H9 (cell line): ENCODE measurements at regions not wholly inside any gene's neighbourhood (a gene's known extent, or its start where the extent isn't known, plus 50 kb on each side); places are given as distances from the start of the nearest gene placed in this dataset.

Experiments
- DNase-seq: peaks from one replicate; pipeline ENCODE4 v3.0.0-alpha.2; 2017
- H2AFZ ChIP-seq: one replicate; pipeline ENCODE4 v1.6.1; 2013; ENCODE audit warnings: mild to moderate bottlenecking, low read length, control low read depth, moderate library complexity
- H2AK5ac ChIP-seq: 2 replicates; pipeline ENCODE4 v1.6.1; 2013; ENCODE audit warnings: low read length, control low read depth, mixed read lengths; ENCODE audit not compliant: insufficient read length
- H2BK120ac ChIP-seq: one replicate; pipeline ENCODE4 v1.6.1; 2013; ENCODE audit warnings: low read depth, mild to moderate bottlenecking, low read length, control low read depth, inconsistent platforms; ENCODE audit not compliant: poor library complexity, severe bottlenecking
- H2BK12ac ChIP-seq: 2 replicates; pipeline ENCODE4 v1.6.1; 2013; ENCODE audit warnings: low read length, control low read depth, mixed read lengths, low read depth; ENCODE audit not compliant: insufficient read length
- H2BK15ac ChIP-seq: 2 replicates; pipeline ENCODE4 v1.6.1; 2013; ENCODE audit warnings: low read depth, low read length, control low read depth
- H2BK20ac ChIP-seq: one replicate; pipeline ENCODE4 v1.6.1; 2013; ENCODE audit warnings: low read depth, mild to moderate bottlenecking, low read length, control low read depth, inconsistent platforms; ENCODE audit not compliant: poor library complexity, severe bottlenecking
- H2BK5ac ChIP-seq: 2 replicates; pipeline ENCODE4 v1.6.1; 2013; ENCODE audit warnings: low read length, control low read depth, mixed read lengths; ENCODE audit not compliant: insufficient read length
- H3K14ac ChIP-seq: 2 replicates; pipeline ENCODE4 v1.6.1; 2013; ENCODE audit warnings: low read length, control low read depth; ENCODE audit not compliant: insufficient read depth
- H3K18ac ChIP-seq: 2 replicates; pipeline ENCODE4 v1.6.1; 2013; ENCODE audit warnings: low read depth, mild to moderate bottlenecking, mixed read lengths, low read length, control low read depth; ENCODE audit not compliant: insufficient read length
- H3K23ac ChIP-seq: 2 replicates; pipeline ENCODE4 v1.6.1; 2013; ENCODE audit warnings: low read length, control low read depth, mixed read lengths, low read depth; ENCODE audit not compliant: insufficient read length
- H3K23me2 ChIP-seq: 2 replicates; pipeline ENCODE4 v1.6.1; 2013; ENCODE audit warnings: low read depth, mild to moderate bottlenecking, mixed read lengths, low read length, control low read depth; ENCODE audit not compliant: insufficient read length, poor library complexity, severe bottlenecking
- H3K27ac ChIP-seq: 2 replicates; pipeline ENCODE4 v1.5.1; 2013; ENCODE audit warnings: low read length, control low read depth, mixed read lengths, low read depth; ENCODE audit not compliant: insufficient read length
- H3K27me3 ChIP-seq: 2 replicates; pipeline ENCODE4 v1.6.1; 2013; ENCODE audit warnings: low read length, control low read depth, inconsistent platforms; ENCODE audit not compliant: insufficient read depth
- H3K4ac ChIP-seq: 2 replicates; pipeline ENCODE4 v1.6.1; 2013; ENCODE audit warnings: low read depth, mild to moderate bottlenecking, control low read depth, inconsistent platforms, low read length, moderate library complexity
- H3K4me1 ChIP-seq: 2 replicates; pipeline ENCODE4 v1.6.1; 2013; ENCODE audit warnings: low read length, control low read depth, inconsistent platforms; ENCODE audit not compliant: insufficient read depth
- H3K4me2 ChIP-seq: 2 replicates; pipeline ENCODE4 v1.6.1; 2013; ENCODE audit warnings: low read length, control low read depth, mixed read lengths; ENCODE audit not compliant: insufficient read length, insufficient read depth
- H3K56ac ChIP-seq: 2 replicates; pipeline ENCODE4 v1.6.1; 2013; ENCODE audit warnings: low read depth, mild to moderate bottlenecking, mixed read lengths, low read length, control low read depth; ENCODE audit not compliant: insufficient read length
- H3K79me1 ChIP-seq: 2 replicates; pipeline ENCODE4 v1.6.1; 2013; ENCODE audit warnings: low read depth, mild to moderate bottlenecking, moderate library complexity, low read length, control low read depth, inconsistent platforms; ENCODE audit not compliant: insufficient read depth, poor library complexity, severe bottlenecking
- H3K79me2 ChIP-seq: 2 replicates; pipeline ENCODE4 v1.6.1; 2013; ENCODE audit warnings: low read length, control low read depth, inconsistent platforms; ENCODE audit not compliant: insufficient read depth
- H3K9ac ChIP-seq: 2 replicates; pipeline ENCODE4 v1.6.1; 2013; ENCODE audit warnings: low read length, control low read depth, mixed read lengths; ENCODE audit not compliant: insufficient read length; ENCODE audit errors: extremely low read depth
- H3K9me3 ChIP-seq: one replicate; pipeline ENCODE4 v1.6.1; 2013; ENCODE audit warnings: low read depth, low read length, inconsistent platforms; ENCODE audit not compliant: control insufficient read depth
- H3T11ph ChIP-seq: one replicate; pipeline ENCODE4 v1.6.1; 2013; ENCODE audit warnings: mild to moderate bottlenecking, low read length, control low read depth, inconsistent platforms
- H4K20me1 ChIP-seq: one replicate; pipeline ENCODE4 v1.6.1; 2013; ENCODE audit not compliant: control insufficient read depth, insufficient read length, insufficient read depth
- H4K5ac ChIP-seq: 2 replicates; pipeline ENCODE4 v1.6.1; 2013; ENCODE audit warnings: low read depth, mild to moderate bottlenecking, mixed read lengths, low read length, control low read depth; ENCODE audit not compliant: insufficient read length
- H4K8ac ChIP-seq: replicated peaks from 2 replicates; pipeline ENCODE4 v1.6.1; 2013; ENCODE audit warnings: low read length, control low read depth, mixed read lengths, low read depth; ENCODE audit not compliant: insufficient read length
- H4K91ac ChIP-seq: 2 replicates; pipeline ENCODE4 v1.6.1; 2013; ENCODE audit warnings: low read depth, mild to moderate bottlenecking, moderate library complexity, mixed read lengths, low read length, control low read depth; ENCODE audit not compliant: insufficient read length
- H3K27ac Mint-ChIP-seq, 3 experiments: 2 replicates in 2 of 3; 3 replicates in 1 of 3; pipeline ENCODE4 v1.8.0; 2020 to 2021; ENCODE audit warnings: mixed read lengths in 3 of 3, mild to moderate bottlenecking in 1 of 3, moderate library complexity in 1 of 3
- H3K27me3 Mint-ChIP-seq: 2 replicates; pipeline ENCODE4 v1.8.0; 2021; ENCODE audit warnings: low read depth, mild to moderate bottlenecking, moderate library complexity, mixed read lengths
- H3K36me3 Mint-ChIP-seq, 3 experiments: 2 replicates in 2 of 3; 3 replicates in 1 of 3; pipeline ENCODE4 v1.8.0; 2020 to 2021; ENCODE audit warnings: low read depth in 3 of 3, mixed read lengths in 3 of 3; ENCODE audit not compliant: insufficient read depth in 1 of 3
- H3K4me1 Mint-ChIP-seq, 2 experiments: 2 replicates each; pipeline ENCODE4 v1.8.0; 2020; ENCODE audit warnings: mixed read lengths in 2 of 2
- H3K4me3 Mint-ChIP-seq, 2 experiments: 2 replicates in 1 of 2; 3 replicates in 1 of 2; pipeline ENCODE4 v1.8.0; 2020 to 2021; ENCODE audit warnings: mild to moderate bottlenecking in 2 of 2, mixed read lengths in 2 of 2, moderate library complexity in 1 of 2
- H3K9me3 Mint-ChIP-seq, 2 experiments: 2 replicates in 1 of 2; 3 replicates in 1 of 2; pipeline ENCODE4 v1.8.0; 2020; ENCODE audit warnings: mild to moderate bottlenecking in 2 of 2, mixed read lengths in 2 of 2, moderate library complexity in 1 of 2
- CTCF ChIP-seq: fragments of 200-600 bp; sonication (generic); conservative IDR thresholded peaks from 3 replicates; pipeline ENCODE4 v1.8.0; 2021; ENCODE audit warnings: antibody characterized with exemption, mild to moderate bottlenecking
- WGBS: extraction: QIAGEN DNeasy Blood & Tissue Kit; methylation state at CpG from one replicate; pipeline ENCODE4 v1.1.7; 2013; ENCODE audit warnings: missing lambda C conversion rate, low lambda C conversion rate, mixed read lengths; ENCODE audit not compliant: insufficient read length; ENCODE audit errors: extremely low coverage; 5-methylcytosine and 5-hydroxymethylcytosine counted together

GRCh38 chr4:38512840-38513239 lies 151.2 kb upstream of the KLF3 start:
- Histone ChIP-seq H3K9ac (no peak overlapping the region), H4K91ac (no peak overlapping the region), H4K5ac (no peak overlapping the region), H2BK20ac (no peak overlapping the region), H3K23me2 (no peaks in the 10 kb centered on the region), H2AK5ac (no peak overlapping the region), H3K56ac (no peak overlapping the region), H3K79me2 (no peaks in the 10 kb centered on the region), H3K4me1 (0 out of 2 replicates have a peak, but pooled peaks cover 7% of the 10 kb centered on the region), H4K8ac (no peak overlapping the region), H3K14ac (no peak overlapping the region), H3K27me3 (no peaks in the 10 kb centered on the region), H3K9me3 (no peaks in the 10 kb centered on the region), H3T11ph (no peak overlapping the region), H3K4ac (no peak overlapping the region), H3K4me2 (peak overlapping the region; percentile 41), H3K79me1 (no peaks in the 10 kb centered on the region), H3K23ac (no peak overlapping the region), H2BK15ac (no peak overlapping the region), H3K27ac (no peak overlapping the region), H2BK120ac (no peak overlapping the region), H4K20me1 (no peaks in the 10 kb centered on the region), H3K18ac (no peak overlapping the region), H2BK12ac (no peak overlapping the region), H2AFZ (no peak overlapping the region), H2BK5ac (no peak overlapping the region)
- Mint-ChIP-seq H3K36me3 (peaks cover 1 to 4% (median 3%) of the 10 kb centered on the region in 3 experiments; a peak in 3 of 7 replicates), H3K4me3 (peak overlapping the region in 1 of 2 experiments; percentile 20; a peak in 2 of 5 replicates), H3K4me1 (peaks cover 24 to 35% of the 10 kb centered on the region in 2 experiments), H3K27me3 (peaks cover 1% of the 10 kb centered on the region), H3K27ac (peak overlapping the region in 2 of 3 experiments; percentile 63 to 93; a peak in 5 of 7 replicates), H3K9me3 (no peaks in the 10 kb centered on the region; a peak in 1 of 5 replicates)
- no peak for TF ChIP-seq CTCF
- WGBS, result no CpG with 5 or more reads among the region's 4 CpGs
- DNase-seq, result no peak
